A549 (cell line): ENCODE measurements at regions not wholly inside any gene's neighbourhood (a gene's known extent, or its start where the extent isn't known, plus 50 kb on each side); places are given as distances from the start of the nearest gene placed in this dataset.

Experiments used
- ATAC-seq, 2 experiments: fragments of 200-7000 bp in 1 of 2; fragments of >200 bp in 1 of 2; cut with Nextera tagmentation in 1 of 2; cut with Tn5 transposase in 1 of 2; 3 replicates each; pipeline versions ENCODE4 v1.8.0 to v1.9.1; 2018 to 2020; ENCODE audit warnings: mild to moderate bottlenecking in 1 of 2, moderate library complexity in 1 of 2
- CTCF ChIA-PET: fragments of 300-600 bp; sonication (Branson Sonifier 250); formaldehyde crosslinking; extraction: SDS; loops from one replicate; lab custom pipeline; 2021; ENCODE audit warnings: antibody characterized with exemption, inconsistent platforms; lab: Yijun Ruan, JAX
- POLR2A ChIA-PET: fragments of 350-600 bp; formaldehyde crosslinking; extraction: SDS; loops from one replicate; lab custom pipeline; 2021; ENCODE audit warnings: antibody characterized with exemption, inconsistent platforms; lab: Yijun Ruan, JAX
- DNase-seq, 2 experiments: peaks; one replicate each; pipeline versions ENCODE4 v3.0.0 to v3.0.0-alpha.2; 2011 to 2016; ENCODE audit warnings: low read depth in 1 of 2, low spot score in 1 of 2
- FAIRE-seq: peaks from 2 replicates; lab custom pipeline; 2011; peaks lifted over from hg19 to GRCh38; lab: Jason Lieb, UNC
- H3K27ac ChIP-seq, 2 experiments: fragments of >200 bp; sonication (Bioruptor Twin); formaldehyde crosslinking; 3 replicates each; pipeline ENCODE4 v1.5.1; 2016 to 2017
- H3K4me1 ChIP-seq: fragments of >200 bp; sonication (Bioruptor Twin); formaldehyde crosslinking; 3 replicates; pipeline ENCODE4 v1.6.1; 2016
- H3K4me2 ChIP-seq: fragments of >200 bp; sonication (Bioruptor Twin); formaldehyde crosslinking; 3 replicates; pipeline ENCODE4 v1.6.1; 2016
- H3K4me3 ChIP-seq: fragments of >200 bp; sonication (Bioruptor Twin); formaldehyde crosslinking; 3 replicates; pipeline ENCODE4 v1.5.1; 2016
- H3K9me3 ChIP-seq: fragments of >200 bp; sonication (Bioruptor Twin); formaldehyde crosslinking; 3 replicates; pipeline ENCODE4 v1.6.1; 2016
- BCL3 ChIP-seq: fragments of >200 bp; sonication (Bioruptor Twin); formaldehyde crosslinking; IDR thresholded peaks from 3 replicates; pipeline ENCODE4 v1.6.1; 2016
- BHLHE40 ChIP-seq: IDR thresholded peaks from 2 replicates; pipeline ENCODE4 v1.6.1; 2012; ENCODE audit warnings: low read depth, low read length, inconsistent platforms
- CEBPB ChIP-seq, 2 experiments: fragments of >200 bp in 1 of 2; sonication (Bioruptor Twin) in 1 of 2; formaldehyde crosslinking in 1 of 2; IDR thresholded peaks; 2 replicates each; pipeline ENCODE4 v1.6.1; 2012 to 2016
- FOSB ChIP-seq: fragments of 250-450 bp; sonication (Bioruptor Pico); IDR thresholded peaks from 2 replicates; pipeline ENCODE4 v1.5.0; 2020; ENCODE audit warnings: mild to moderate bottlenecking, moderate library complexity
- FOSL2 ChIP-seq, 2 experiments: fragments of 450-650 bp in 1 of 2; fragments of >200 bp in 1 of 2; sonication (Bioruptor Twin) in 1 of 2; formaldehyde crosslinking; IDR thresholded peaks; 2 replicates each; pipeline versions ENCODE4 v1.5.0 to v1.6.1; 2016 to 2020; ENCODE audit warnings: mild to moderate bottlenecking in 1 of 2, moderate library complexity in 1 of 2
- FOXS1 ChIP-seq: fragments of 250-450 bp; sonication (Bioruptor Pico); IDR thresholded peaks from 2 replicates; pipeline ENCODE4 v1.5.0; 2020; ENCODE audit warnings: mild to moderate bottlenecking, moderate library complexity
- HDAC2 ChIP-seq: fragments of 200-600 bp; sonication (generic); IDR thresholded peaks from 2 replicates; pipeline ENCODE4 v1.6.1; 2016
- HES2 ChIP-seq: fragments of >200 bp; sonication (Bioruptor Twin); formaldehyde crosslinking; IDR thresholded peaks from 2 replicates; pipeline ENCODE4 v1.6.1; 2016
- HEYL ChIP-seq: fragments of 250-450 bp; sonication (Bioruptor Pico); IDR thresholded peaks from 2 replicates; pipeline ENCODE4 v1.8.0; 2021; ENCODE audit warnings: mild to moderate bottlenecking, moderate library complexity
- HMGXB4 ChIP-seq: fragments of 250-450 bp; sonication (Bioruptor Pico); IDR thresholded peaks from 2 replicates; pipeline ENCODE4 v1.5.0; 2021; ENCODE audit warnings: mild to moderate bottlenecking, moderate library complexity, borderline replicate concordance
- KDM1A ChIP-seq: fragments of 200-600 bp; sonication (generic); IDR thresholded peaks from 2 replicates; pipeline ENCODE4 v1.6.1; 2016; ENCODE audit warnings: low read depth, mild to moderate bottlenecking
- KDM5A ChIP-seq: fragments of 200-600 bp; sonication (generic); IDR thresholded peaks from 2 replicates; pipeline ENCODE4 v1.6.1; 2016; ENCODE audit warnings: antibody characterized with exemption, mild to moderate bottlenecking
- MAFK ChIP-seq: fragments of 450-650 bp; IDR thresholded peaks from 2 replicates; pipeline ENCODE4 v1.6.1; 2014; ENCODE audit not compliant: partially characterized antibody
- MAZ ChIP-seq: fragments of 150-350 bp; IDR thresholded peaks from 2 replicates; pipeline ENCODE4 v1.6.1; 2014; ENCODE audit warnings: antibody characterized with exemption, low read depth, low read length, borderline replicate concordance
- NPAS2 ChIP-seq: fragments of 250-450 bp; sonication (Bioruptor Pico); IDR thresholded peaks from 2 replicates; pipeline ENCODE4 v1.8.0; 2022; ENCODE audit warnings: mild to moderate bottlenecking, moderate library complexity, borderline replicate concordance
- PHF8 ChIP-seq: fragments of 200-600 bp; sonication (generic); IDR thresholded peaks from 2 replicates; pipeline ENCODE4 v1.6.1; 2016; ENCODE audit warnings: low read depth, mild to moderate bottlenecking, antibody characterized with exemption, moderate library complexity, borderline replicate concordance
- POLR2A ChIP-seq: IDR thresholded peaks from 2 replicates; pipeline ENCODE4 v1.6.1; 2012; ENCODE audit warnings: mild to moderate bottlenecking, low read length
- RAD21 ChIP-seq, 2 experiments: fragments of >200 bp in 1 of 2; sonication (Bioruptor Twin) in 1 of 2; formaldehyde crosslinking in 1 of 2; IDR thresholded peaks in 1 of 2; conservative IDR thresholded peaks in 1 of 2; 2 replicates in 1 of 2; 3 replicates in 1 of 2; pipeline ENCODE4 v1.6.1; 2012 to 2018; ENCODE audit warnings: inconsistent platforms in 1 of 2
- RFX5 ChIP-seq: fragments of 450-650 bp; IDR thresholded peaks from 2 replicates; pipeline ENCODE4 v1.7.1; 2014; ENCODE audit warnings: antibody characterized with exemption, mild to moderate bottlenecking, moderate library complexity
- RNF2 ChIP-seq: fragments of 200-600 bp; sonication (generic); IDR thresholded peaks from 2 replicates; pipeline ENCODE4 v1.6.1; 2016; ENCODE audit warnings: low read depth, mild to moderate bottlenecking, antibody characterized with exemption, moderate library complexity, borderline replicate concordance
- TP53 ChIP-seq: fragments of 250-450 bp; sonication (Bioruptor Pico); IDR thresholded peaks from 2 replicates; pipeline ENCODE4 v1.5.0; 2021; ENCODE audit warnings: mild to moderate bottlenecking, moderate library complexity
- USF2 ChIP-seq: fragments of 450-650 bp; IDR thresholded peaks from 2 replicates; pipeline ENCODE4 v1.6.1; 2014; ENCODE audit warnings: antibody characterized with exemption
- ZC3H11A ChIP-seq: fragments of 450-650 bp; IDR thresholded peaks from 2 replicates; pipeline ENCODE4 v1.6.1; 2014; ENCODE audit warnings: antibody characterized with exemption, mild to moderate bottlenecking
- ZFP36 ChIP-seq: fragments of 450-650 bp; IDR thresholded peaks from 2 replicates; pipeline ENCODE4 v1.6.1; 2014; ENCODE audit warnings: borderline replicate concordance; ENCODE audit not compliant: partially characterized antibody
- ZSCAN20 ChIP-seq: fragments of 250-450 bp; sonication (Bioruptor Pico); IDR thresholded peaks from 2 replicates; pipeline ENCODE4 v1.8.0; 2022; ENCODE audit warnings: mild to moderate bottlenecking, moderate library complexity
- WGBS: methylation state at CpG from one replicate; pipeline ENCODE4 v1.1.6; 2017; ENCODE audit errors: missing lambda C conversion rate; 5-methylcytosine and 5-hydroxymethylcytosine counted together
- TF ChIP-seq, protein P1 (sequence below): fragments of >200 bp; sonication (Bioruptor Twin); formaldehyde crosslinking; IDR thresholded peaks from 3 replicates; pipeline ENCODE4 v1.5.1; 2016
- TF ChIP-seq, protein P2 (sequence below): fragments of 150-350 bp; IDR thresholded peaks from 2 replicates; pipeline ENCODE4 v1.6.1; 2014; ENCODE audit warnings: low read depth, mild to moderate bottlenecking, low read length

DNA sequence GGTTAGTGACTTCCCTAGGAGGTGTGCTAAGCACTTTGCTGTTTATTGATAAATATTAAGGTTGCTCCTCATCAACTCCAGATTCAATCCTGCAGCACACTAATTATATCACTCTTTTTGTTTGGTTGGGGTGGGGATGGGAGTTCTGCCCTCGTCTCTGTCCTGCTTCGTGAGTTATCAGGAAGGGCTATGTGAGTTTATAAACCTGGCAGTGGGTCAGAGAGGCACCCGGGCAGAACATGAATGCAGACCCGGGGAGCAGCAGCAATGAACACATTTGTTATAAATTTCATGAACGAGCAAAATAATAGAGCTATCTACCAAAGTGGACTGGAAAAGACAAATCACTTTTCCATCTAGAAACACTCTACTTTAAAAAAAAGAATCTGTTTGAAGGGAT is 125.5 kb upstream of the WWC1 start:
- H3K9me3 ChIP-seq: no peaks in the 10 kb centered on the region
- CTCF ChIA-PET: interaction anchor here (0.5 kb wide), 1 partner anchor 1542 kb away, joined by 3 read pairs; no protein-coding TSS in a partner anchor
- 1% methylated on average over 5 of the region's 5 CpGs for WGBS
- no peak overlapping the region for H3K4me3 ChIP-seq
- no peak for ATAC-seq
- POLR2A ChIA-PET: interaction anchor here (0.6 kb wide), 1 partner anchor 20 kb away, joined by 3 read pairs; no protein-coding TSS in a partner anchor
- H3K27ac ChIP-seq: no peak overlapping the region
- H3K4me1 ChIP-seq: no peaks in the 10 kb centered on the region
- H3K4me2 ChIP-seq: no peak overlapping the region
- no peak for TF ChIP-seq HDAC2
- no peak for TF ChIP-seq MAFK
- TF ChIP-seq HES2: no peak
- no peak for TF ChIP-seq PHF8
- TF ChIP-seq ZSCAN20 (CRISPR knock-in tag): no peak
- no peak for TF ChIP-seq KDM1A
- TF ChIP-seq USF2: no peak
- no peak for TF ChIP-seq FOXS1
- no peak for TF ChIP-seq BHLHE40
- TF ChIP-seq RFX5: no peak
- no peak for TF ChIP-seq TP53 (CRISPR knock-in tag)
- no peak for TF ChIP-seq NPAS2 (CRISPR knock-in tag)
- no peak for TF ChIP-seq ZC3H11A
- TF ChIP-seq, protein P1, sequence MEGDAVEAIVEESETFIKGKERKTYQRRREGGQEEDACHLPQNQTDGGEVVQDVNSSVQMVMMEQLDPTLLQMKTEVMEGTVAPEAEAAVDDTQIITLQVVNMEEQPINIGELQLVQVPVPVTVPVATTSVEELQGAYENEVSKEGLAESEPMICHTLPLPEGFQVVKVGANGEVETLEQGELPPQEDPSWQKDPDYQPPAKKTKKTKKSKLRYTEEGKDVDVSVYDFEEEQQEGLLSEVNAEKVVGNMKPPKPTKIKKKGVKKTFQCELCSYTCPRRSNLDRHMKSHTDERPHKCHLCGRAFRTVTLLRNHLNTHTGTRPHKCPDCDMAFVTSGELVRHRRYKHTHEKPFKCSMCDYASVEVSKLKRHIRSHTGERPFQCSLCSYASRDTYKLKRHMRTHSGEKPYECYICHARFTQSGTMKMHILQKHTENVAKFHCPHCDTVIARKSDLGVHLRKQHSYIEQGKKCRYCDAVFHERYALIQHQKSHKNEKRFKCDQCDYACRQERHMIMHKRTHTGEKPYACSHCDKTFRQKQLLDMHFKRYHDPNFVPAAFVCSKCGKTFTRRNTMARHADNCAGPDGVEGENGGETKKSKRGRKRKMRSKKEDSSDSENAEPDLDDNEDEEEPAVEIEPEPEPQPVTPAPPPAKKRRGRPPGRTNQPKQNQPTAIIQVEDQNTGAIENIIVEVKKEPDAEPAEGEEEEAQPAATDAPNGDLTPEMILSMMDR: no peak
- no peak for TF ChIP-seq BCL3
- TF ChIP-seq CEBPB (IDR thresholded peaks at IDR 0.05): no peak
- TF ChIP-seq ZFP36: no peak
- no peak for TF ChIP-seq RAD21 (conservative IDR thresholded peaks at IDR 0.05 in 1 of 2, IDR thresholded peaks at IDR 0.05 in 1 of 2)
- TF ChIP-seq MAZ: no peak
- no peak for DNase-seq
- no peak for FAIRE-seq

DNA sequence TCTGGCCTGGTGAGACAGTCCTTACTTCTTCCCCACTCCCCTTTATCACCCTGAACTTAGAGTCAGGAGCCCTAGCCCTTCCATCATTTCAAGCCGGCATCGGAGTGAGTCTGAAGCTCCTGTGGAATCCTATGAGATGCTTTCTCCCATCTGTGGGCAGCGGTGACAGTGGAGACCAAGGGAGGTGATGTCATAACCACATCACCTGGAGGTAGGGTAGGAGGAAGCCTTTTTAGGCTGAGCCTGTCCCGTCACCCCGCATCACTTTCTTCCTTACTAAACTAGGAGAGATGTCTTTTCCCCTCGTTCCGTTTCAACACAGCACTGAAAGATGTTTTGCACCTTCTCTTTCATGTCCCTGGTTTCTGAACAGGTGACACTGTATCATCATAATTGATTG is 124.1 kb upstream of the WWC1 start:
- H3K4me2 ChIP-seq: no peak overlapping the region
- TF ChIP-seq RFX5 (no peak), FOXS1 (no peak), ZC3H11A (no peak), FOSL2 (IDR thresholded peaks at IDR 0.05) (no peak), FOSL2 (CRISPR knock-in tag; IDR thresholded peaks at IDR 0.05) (no peak), HMGXB4 (no peak), KDM5A (no peak), POLR2A (no peak), USF2 (no peak), RAD21 (conservative IDR thresholded peaks at IDR 0.05 in 1 of 2, IDR thresholded peaks at IDR 0.05 in 1 of 2) (no peak), KDM1A (no peak), HEYL (CRISPR knock-in tag) (no peak), RNF2 (no peak), FOSB (CRISPR knock-in tag) (no peak), MAZ (no peak), TP53 (CRISPR knock-in tag) (no peak)
- TF ChIP-seq, protein P2, sequence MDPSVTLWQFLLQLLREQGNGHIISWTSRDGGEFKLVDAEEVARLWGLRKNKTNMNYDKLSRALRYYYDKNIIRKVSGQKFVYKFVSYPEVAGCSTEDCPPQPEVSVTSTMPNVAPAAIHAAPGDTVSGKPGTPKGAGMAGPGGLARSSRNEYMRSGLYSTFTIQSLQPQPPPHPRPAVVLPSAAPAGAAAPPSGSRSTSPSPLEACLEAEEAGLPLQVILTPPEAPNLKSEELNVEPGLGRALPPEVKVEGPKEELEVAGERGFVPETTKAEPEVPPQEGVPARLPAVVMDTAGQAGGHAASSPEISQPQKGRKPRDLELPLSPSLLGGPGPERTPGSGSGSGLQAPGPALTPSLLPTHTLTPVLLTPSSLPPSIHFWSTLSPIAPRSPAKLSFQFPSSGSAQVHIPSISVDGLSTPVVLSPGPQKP: no peak
- no peaks in the 10 kb centered on the region for H3K9me3 ChIP-seq
- ChIA-PET CTCF (interaction anchor here (0.8 kb wide), 1 partner anchor 10 kb away, joined by 3 read pairs; no protein-coding TSS in a partner anchor), POLR2A (no interaction called here)
- no peaks in the 10 kb centered on the region for H3K4me1 ChIP-seq
- FAIRE-seq: no peak
- no peak; a peak in 1 of 6 replicates for ATAC-seq
- H3K27ac ChIP-seq: no peak overlapping the region
- no peak for DNase-seq
- no peak overlapping the region for H3K4me3 ChIP-seq
- 44% methylated on average over 7 of the region's 7 CpGs for WGBS
